Brain microvascular endothelial cell (primary cell): ENCODE measurements at regions not wholly inside any gene's neighbourhood (a gene's known extent, or its start where the extent isn't known, plus 50 kb on each side); places are given as distances from the start of the nearest gene placed in this dataset.

Experiments used
- DNase-seq: peaks from one replicate; pipeline ENCODE4 v3.0.0-alpha.2; 2020
- H3K27ac ChIP-seq: fragments of 250-450 bp; sonication (Bioruptor Pico); 2 replicates; pipeline ENCODE4 v1.5.1; 2020; ENCODE audit warnings: mild to moderate bottlenecking, moderate library complexity
- H3K27me3 ChIP-seq: fragments of 250-450 bp; sonication (Bioruptor Pico); replicated peaks from 2 replicates; pipeline ENCODE4 v1.5.1; 2020; ENCODE audit warnings: mild to moderate bottlenecking
- H3K36me3 ChIP-seq: fragments of 250-450 bp; sonication (Bioruptor Pico); replicated peaks from 2 replicates; pipeline ENCODE4 v1.5.1; 2020; ENCODE audit warnings: mild to moderate bottlenecking
- H3K4me3 ChIP-seq: 2 replicates; pipeline ENCODE4 v1.5.1; 2011; ENCODE audit warnings: low read depth, mild to moderate bottlenecking, control low read depth, low read length, moderate library complexity
- CTCF ChIP-seq: IDR thresholded peaks from 2 replicates; pipeline ENCODE4 v1.5.1; 2011; ENCODE audit warnings: low read depth, mild to moderate bottlenecking, moderate library complexity, low read length, control low read depth, inconsistent platforms; ENCODE audit errors: missing control alignments
- in situ Hi-C: cut with HindIII; loops from 2 replicates; pipeline ENCODE4 v1.10.0; 2017; ENCODE audit warnings: low sequenced_read_pairs, low pct_ligation_motif_present

- Histone ChIP-seq H3K27ac (no peak overlapping the region), H3K4me3 (no peak overlapping the region), H3K36me3 (no peaks in the 10 kb centered on the region), H3K27me3 (no peaks in the 10 kb centered on the region)
- TF ChIP-seq CTCF = no peak
- in situ Hi-C loops = no loop called here
- DNase-seq = no peak
These were observed 1409.8 kb downstream of the PCDH7 start for GRCh38 chr4:32129967-32130366.

- no peak for TF ChIP-seq CTCF
- Histone ChIP-seq H3K4me3 (no peak overlapping the region), H3K27ac (no peak overlapping the region), H3K27me3 (no peaks in the 10 kb centered on the region), H3K36me3 (no peaks in the 10 kb centered on the region)
- DNase-seq = no peak
- in situ Hi-C loops = no loop called here
These were observed 1413.0 kb downstream of the PCDH7 start for GRCh38 chr4:32133141-32133540.

- Histone ChIP-seq H3K36me3 (no peaks in the 10 kb centered on the region), H3K27ac (no peak overlapping the region), H3K4me3 (no peak overlapping the region), H3K27me3 (no peaks in the 10 kb centered on the region)
- DNase-seq = no peak
- in situ Hi-C loops = no loop called here
- no peak for TF ChIP-seq CTCF
These were observed 1413.6 kb downstream of the PCDH7 start for GRCh38 chr4:32133734-32134133.

GRCh38 chr4:32135642-32136041, 1415.5 kb downstream of the PCDH7 start:
- Histone ChIP-seq H3K27ac (no peak overlapping the region), H3K4me3 (no peak overlapping the region), H3K27me3 (no peaks in the 10 kb centered on the region), H3K36me3 (no peaks in the 10 kb centered on the region)
- no peak for DNase-seq
- TF ChIP-seq CTCF = no peak
- in situ Hi-C loops = no loop called here

GRCh38 chr4:32136081-32136787, 1416.1 kb downstream of the PCDH7 start:
- DNase-seq = no peak
- H3K36me3 ChIP-seq = no peaks in the 10 kb centered on the region
- H3K27me3 ChIP-seq = no peaks in the 10 kb centered on the region
- H3K4me3 ChIP-seq = no peak overlapping the region
- H3K27ac ChIP-seq = no peak overlapping the region
- in situ Hi-C loops = no loop called here
- peak; percentile 16 for TF ChIP-seq CTCF

- no peak for TF ChIP-seq CTCF
- Histone ChIP-seq H3K27me3 (no peaks in the 10 kb centered on the region), H3K27ac (peak overlapping the region; percentile 33), H3K4me3 (no peak overlapping the region), H3K36me3 (no peaks in the 10 kb centered on the region)
- in situ Hi-C loops = no loop called here
- DNase-seq = peak; percentile 82
These were observed 1420.5 kb downstream of the PCDH7 start for GRCh38 chr4:32140636-32141035.
